ENCODE measurements at regions not wholly inside any gene's neighbourhood (a gene's known extent, or its start where the extent isn't known, plus 50 kb on each side); places are given as distances from the start of the nearest gene placed in this dataset.

DNA sequence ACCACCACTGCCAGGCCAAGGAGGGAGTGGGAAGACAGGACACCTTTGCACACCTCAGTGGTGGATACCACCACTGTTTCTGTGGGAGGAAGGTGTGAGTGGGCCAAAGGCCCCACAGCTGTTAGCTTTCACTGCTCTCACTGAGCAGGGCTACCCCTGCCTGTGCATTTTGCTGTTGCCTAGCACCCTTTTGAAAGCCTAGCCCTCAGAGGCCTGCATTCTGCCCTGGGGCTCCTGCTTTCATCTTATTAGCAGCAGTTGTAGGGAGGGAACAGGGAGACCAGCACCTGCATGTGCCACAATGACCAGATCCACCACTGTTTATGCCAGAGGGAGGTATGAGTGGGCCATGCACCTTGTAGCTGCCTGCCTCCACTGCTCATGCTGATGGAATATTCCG, 110.9 kb upstream of the C21orf91 start:
- H3K27ac ChIP-seq (ENCODE audit: extremely low read depth, low read depth, low read length), result no peak overlapping the region
- intact Hi-C loops (cut with micrococcal nuclease) (no loop called here), in situ Hi-C loops (cut with MboI) (no loop called here)
- H3K4me1 ChIP-seq (replicated peaks in 1 of 2; ENCODE audit: control insufficient read depth in 2 of 2, insufficient read depth in 2 of 2, low read length in 2 of 2), result no peaks in the 10 kb centered on the region
- no peak overlapping the region for H3K4me2 ChIP-seq (ENCODE audit: insufficient read depth, low read length)
- ChIA-PET CTCF (ENCODE audit: low intra/inter-chr PET ratio) (no interaction called here), POLR2A (no interaction called here)
- H3K4me3 ChIP-seq, result no peak overlapping the region
- ATAC-seq (no peak), DNase-seq (ENCODE audit: extremely low read depth in 1 of 4, low spot score in 3 of 4) (no peak), FAIRE-seq (no peak)
- no TSS peak for BruUV-seq (replicated peaks)
- TF ChIP-seq GABPA (tag; conservative IDR thresholded peaks at IDR 0.05; ENCODE audit: low read depth) (no peak), PHF21A (IDR thresholded peaks at IDR 0.05; ENCODE audit: borderline replicate concordance, low read depth) (no peak), FOXA1 (IDR thresholded peaks at IDR 0.05; ENCODE audit: borderline replicate concordance) (no peak), ZNF324 (CRISPR knock-in tag; IDR thresholded peaks at IDR 0.05) (no peak), CREBBP (IDR thresholded peaks at IDR 0.05; ENCODE audit: low read depth, low read length) (no peak), NFIX (CRISPR knock-in tag; IDR thresholded peaks at IDR 0.05; ENCODE audit: low read depth) (no peak), MYBL2 (IDR thresholded peaks at IDR 0.05; ENCODE audit: low read depth) (no peak), MYBL2 (CRISPR knock-in tag; IDR thresholded peaks at IDR 0.05; ENCODE audit: borderline replicate concordance) (no peak), ZNF644 (tag; IDR thresholded peaks at IDR 0.05; ENCODE audit: low read depth) (no peak), BRD4 (IDR thresholded peaks at IDR 0.05) (no peak), ZFPM2 (CRISPR knock-in tag; IDR thresholded peaks at IDR 0.05) (no peak), TEAD2 (tag; IDR thresholded peaks at IDR 0.05) (no peak), HEY1 (CRISPR knock-in tag; IDR thresholded peaks at IDR 0.05; ENCODE audit: borderline replicate concordance) (no peak), HMG20A (CRISPR knock-in tag; conservative IDR thresholded peaks at IDR 0.05) (no peak), CSDE1 (IDR thresholded peaks at IDR 0.05) (no peak), HMGXB4 (CRISPR knock-in tag; IDR thresholded peaks at IDR 0.05) (no peak), FOXA3 (CRISPR knock-in tag; conservative IDR thresholded peaks at IDR 0.05 in 1 of 2, IDR thresholded peaks at IDR 0.05 in 1 of 2) (no peak), ZNF57 (CRISPR knock-in tag; IDR thresholded peaks at IDR 0.05) (no peak), ZFX (CRISPR knock-in tag; IDR thresholded peaks at IDR 0.05) (no peak), ZNF184 (CRISPR knock-in tag; IDR thresholded peaks at IDR 0.05) (no peak), PTBP1 (IDR thresholded peaks at IDR 0.05; ENCODE audit: low read depth, low read length) (no peak)
- no peaks in the 10 kb centered on the region for H3K79me2 ChIP-seq (ENCODE audit: control insufficient read depth, insufficient read depth, low read length)
- no peaks in the 10 kb centered on the region for H3K9me1 ChIP-seq (ENCODE audit: control insufficient read depth, insufficient read depth, low read length)
- no peaks in the 10 kb centered on the region for H3K36me3 ChIP-seq (ENCODE audit: control insufficient read depth, insufficient read depth, low read length)
- no peaks in the 10 kb centered on the region for H4K20me1 ChIP-seq (replicated peaks; ENCODE audit: control insufficient read depth, insufficient read depth, low read length)
- H3K9me3 ChIP-seq (replicated peaks; ENCODE audit: control insufficient read depth, insufficient read depth, low read depth, low read length), result no peaks in the 10 kb centered on the region
- H3K27me3 ChIP-seq (ENCODE audit: control insufficient read depth in 2 of 2, insufficient read depth in 2 of 2, low read length in 2 of 2), result no peaks in the 10 kb centered on the region
- H3K9ac ChIP-seq (ENCODE audit: insufficient read depth in 1 of 2, low read depth in 2 of 2, low read length in 2 of 2), result no peak overlapping the region
- no peak overlapping the region for H2AFZ ChIP-seq (ENCODE audit: low read depth, low read length)
- WGBS (ENCODE audit: insufficient coverage, low coverage, missing lambda C conversion rate), result 0% methylated on average over 1 of the region's 1 CpG
